ENCODE measurements at regions not wholly inside any gene's neighbourhood (a gene's known extent, or its start where the extent isn't known, plus 50 kb on each side); places are given as distances from the start of the nearest gene placed in this dataset.

- Mint-ChIP-seq H3K4me1 (no peaks in the 10 kb centered on the region), H3K27ac (no peak overlapping the region), H3K36me3 (no peaks in the 10 kb centered on the region), H3K9me3 (no peaks in the 10 kb centered on the region), H3K4me3 (no peak overlapping the region), H3K27me3 (ENCODE audit: low read depth in 2 of 2) (peaks cover 4 to 11% of the 10 kb centered on the region in 2 donors)
- Histone ChIP-seq H3K27me3 (ENCODE audit: control insufficient read depth, insufficient read depth, low read length) (no peaks in the 10 kb centered on the region), H3K4me1 (ENCODE audit: control insufficient read depth, insufficient read depth, low read length) (no peaks in the 10 kb centered on the region), H3K27ac (ENCODE audit: low read length) (no peak overlapping the region), H3K36me3 (ENCODE audit: control insufficient read depth, insufficient read depth, low read length) (no peaks in the 10 kb centered on the region), H3K4me3 (ENCODE audit: low read length) (no peak overlapping the region), H3K9me3 (ENCODE audit: control insufficient read depth, insufficient read depth, low read length) (no peaks in the 10 kb centered on the region)
- TF ChIP-seq, protein P1, sequence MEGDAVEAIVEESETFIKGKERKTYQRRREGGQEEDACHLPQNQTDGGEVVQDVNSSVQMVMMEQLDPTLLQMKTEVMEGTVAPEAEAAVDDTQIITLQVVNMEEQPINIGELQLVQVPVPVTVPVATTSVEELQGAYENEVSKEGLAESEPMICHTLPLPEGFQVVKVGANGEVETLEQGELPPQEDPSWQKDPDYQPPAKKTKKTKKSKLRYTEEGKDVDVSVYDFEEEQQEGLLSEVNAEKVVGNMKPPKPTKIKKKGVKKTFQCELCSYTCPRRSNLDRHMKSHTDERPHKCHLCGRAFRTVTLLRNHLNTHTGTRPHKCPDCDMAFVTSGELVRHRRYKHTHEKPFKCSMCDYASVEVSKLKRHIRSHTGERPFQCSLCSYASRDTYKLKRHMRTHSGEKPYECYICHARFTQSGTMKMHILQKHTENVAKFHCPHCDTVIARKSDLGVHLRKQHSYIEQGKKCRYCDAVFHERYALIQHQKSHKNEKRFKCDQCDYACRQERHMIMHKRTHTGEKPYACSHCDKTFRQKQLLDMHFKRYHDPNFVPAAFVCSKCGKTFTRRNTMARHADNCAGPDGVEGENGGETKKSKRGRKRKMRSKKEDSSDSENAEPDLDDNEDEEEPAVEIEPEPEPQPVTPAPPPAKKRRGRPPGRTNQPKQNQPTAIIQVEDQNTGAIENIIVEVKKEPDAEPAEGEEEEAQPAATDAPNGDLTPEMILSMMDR (IDR thresholded peaks at IDR 0.05): no peak
- intact Hi-C loops (cut with micrococcal nuclease): no loop called here
- WGBS (ENCODE audit: insufficient coverage): 61% methylated on average over 5 of the region's 6 CpGs
- DNase-seq (no peak), ATAC-seq (no peak)
Measured at GRCh38 chr16:79677799-79678530, 77.4 kb upstream of the MAF start.

DNA sequence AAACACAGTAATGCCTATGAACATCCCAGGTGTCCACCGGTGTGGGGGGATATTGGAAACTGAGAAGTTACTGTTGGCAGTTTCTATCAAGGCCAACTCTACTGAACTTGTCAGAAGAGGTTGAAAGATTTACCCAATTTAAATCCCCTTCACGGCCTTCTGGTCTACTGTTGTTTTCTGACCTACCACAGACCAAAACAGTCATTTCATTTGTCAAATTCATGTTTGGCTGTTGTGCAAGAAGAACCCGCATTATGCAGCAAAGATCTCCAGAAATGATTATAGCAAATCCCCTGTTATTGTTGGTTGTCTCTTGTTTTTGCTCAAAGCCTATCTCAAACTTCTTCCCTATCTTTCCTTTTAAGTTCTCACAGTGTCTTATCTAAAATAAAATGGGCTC lies 73.1 kb upstream of the MAF start:
- no peak overlapping the region for H3K27ac Mint-ChIP-seq
- no peaks in the 10 kb centered on the region for H3K4me1 Mint-ChIP-seq
- Histone ChIP-seq H3K27ac (ENCODE audit: low read length) (no peak overlapping the region), H3K27me3 (ENCODE audit: control insufficient read depth, insufficient read depth, low read length) (no peaks in the 10 kb centered on the region), H3K4me1 (ENCODE audit: control insufficient read depth, insufficient read depth, low read length) (no peaks in the 10 kb centered on the region), H3K36me3 (ENCODE audit: control insufficient read depth, insufficient read depth, low read length) (no peaks in the 10 kb centered on the region), H3K4me3 (ENCODE audit: low read length) (no peak overlapping the region), H3K9me3 (ENCODE audit: control insufficient read depth, insufficient read depth, low read length) (no peaks in the 10 kb centered on the region)
- TF ChIP-seq, protein P1 (IDR thresholded peaks at IDR 0.05): no peak
- ATAC-seq (peak in 1 of 3 donors; percentile 70), DNase-seq (no peak)
- no peaks in the 10 kb centered on the region for H3K9me3 Mint-ChIP-seq
- no peak overlapping the region for H3K4me3 Mint-ChIP-seq
- peaks cover 0 to 6% of the 10 kb centered on the region in 2 donors for H3K27me3 Mint-ChIP-seq (ENCODE audit: low read depth in 2 of 2)
- intact Hi-C loops (cut with micrococcal nuclease): no loop called here
- WGBS (ENCODE audit: insufficient coverage): 75% methylated on average over 1 of the region's 3 CpGs
- H3K36me3 Mint-ChIP-seq: no peaks in the 10 kb centered on the region

- ATAC-seq: no peak
- TF ChIP-seq, protein P1 (IDR thresholded peaks at IDR 0.05): no peak
- Histone ChIP-seq H3K27me3 (ENCODE audit: control insufficient read depth, insufficient read depth, low read length) (no peaks in the 10 kb centered on the region), H3K4me1 (ENCODE audit: control insufficient read depth, insufficient read depth, low read length) (no peaks in the 10 kb centered on the region), H3K27ac (ENCODE audit: low read length) (no peak overlapping the region), H3K36me3 (ENCODE audit: control insufficient read depth, insufficient read depth, low read length) (no peaks in the 10 kb centered on the region), H3K9me3 (ENCODE audit: control insufficient read depth, insufficient read depth, low read length) (no peaks in the 10 kb centered on the region), H3K4me3 (ENCODE audit: low read length) (no peak overlapping the region)
- no peak for DNase-seq
- Mint-ChIP-seq H3K4me3 (no peak overlapping the region), H3K27ac (no peak overlapping the region), H3K27me3 (ENCODE audit: low read depth in 2 of 2) (peaks cover 0 to 9% of the 10 kb centered on the region in 2 donors), H3K36me3 (no peaks in the 10 kb centered on the region), H3K9me3 (no peaks in the 10 kb centered on the region), H3K4me1 (no peaks in the 10 kb centered on the region)
- intact Hi-C loops (cut with micrococcal nuclease): no loop called here
- 94% methylated on average over 2 of the region's 2 CpGs for WGBS (ENCODE audit: insufficient coverage)
Measured at GRCh38 chr16:79672524-79672923, 72.0 kb upstream of the MAF start.

DNA sequence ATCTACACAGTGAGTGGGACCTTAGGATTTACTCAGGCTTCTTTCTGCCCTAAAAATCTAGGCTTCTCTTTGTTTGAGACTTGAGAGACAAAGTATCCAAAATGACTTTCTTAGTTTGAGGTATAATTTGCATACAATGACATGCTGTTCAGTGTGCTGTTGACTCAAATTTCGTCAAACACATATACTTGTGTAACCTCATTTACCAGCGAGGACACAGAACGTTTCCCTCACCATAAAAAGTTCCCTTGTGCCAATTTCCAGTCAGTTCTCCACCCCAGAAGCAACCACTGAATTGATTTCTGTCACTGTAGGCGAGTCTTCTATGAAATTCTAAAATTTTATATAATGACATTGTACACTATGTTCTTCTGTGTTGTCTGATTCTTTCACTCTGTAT lies 68.0 kb upstream of the MAF start:
- TF ChIP-seq, protein P1 (IDR thresholded peaks at IDR 0.05): no peak
- H3K4me1 Mint-ChIP-seq: no peaks in the 10 kb centered on the region
- H3K27ac Mint-ChIP-seq: no peak overlapping the region
- H3K4me3 ChIP-seq (ENCODE audit: low read length): no peak overlapping the region
- H3K9me3 ChIP-seq (ENCODE audit: control insufficient read depth, insufficient read depth, low read length): no peaks in the 10 kb centered on the region
- WGBS (ENCODE audit: insufficient coverage): 59% methylated on average over 3 of the region's 4 CpGs
- no peaks in the 10 kb centered on the region for H3K36me3 Mint-ChIP-seq
- no peak overlapping the region for H3K4me3 Mint-ChIP-seq
- DNase-seq: no peak
- no peaks in the 10 kb centered on the region for H3K36me3 ChIP-seq (ENCODE audit: control insufficient read depth, insufficient read depth, low read length)
- no peaks in the 10 kb centered on the region for H3K4me1 ChIP-seq (ENCODE audit: control insufficient read depth, insufficient read depth, low read length)
- intact Hi-C loops (cut with micrococcal nuclease): no loop called here
- peaks cover 8 to 9% of the 10 kb centered on the region in 2 donors for H3K27me3 Mint-ChIP-seq (ENCODE audit: low read depth in 2 of 2)
- H3K27me3 ChIP-seq (ENCODE audit: control insufficient read depth, insufficient read depth, low read length): no peaks in the 10 kb centered on the region
- no peaks in the 10 kb centered on the region for H3K9me3 Mint-ChIP-seq
- H3K27ac ChIP-seq (ENCODE audit: low read length): no peak overlapping the region
- ATAC-seq: no peak
